ENCODE measurements at regions not wholly inside any gene's neighbourhood (a gene's known extent, or its start where the extent isn't known, plus 50 kb on each side); places are given as distances from the start of the nearest gene placed in this dataset.

DNA sequence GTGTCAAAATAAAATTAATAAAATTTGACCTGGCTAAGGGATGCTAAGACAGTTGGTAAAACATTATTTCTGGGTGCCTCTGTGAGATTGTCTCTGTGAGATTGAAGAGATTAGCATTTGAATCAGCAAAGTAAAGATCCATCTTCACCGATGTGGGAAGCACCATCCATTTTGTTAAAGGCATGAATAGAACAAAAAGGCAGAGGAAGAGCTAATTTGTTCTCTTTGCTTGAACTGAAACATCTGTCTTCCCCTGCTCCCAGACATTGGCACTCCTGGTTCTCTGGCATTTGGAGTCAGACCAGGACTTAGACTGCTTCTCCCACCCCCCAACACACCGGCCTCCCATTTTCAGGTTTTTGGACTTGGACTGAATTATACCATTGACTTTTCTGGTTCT, 603.8 kb upstream of the LINC00305 start:
- Histone ChIP-seq H4K20me1 (replicated peaks; ENCODE audit: control insufficient read depth, insufficient read depth, low read length) (no peaks in the 10 kb centered on the region), H3K9me3 (replicated peaks; ENCODE audit: control insufficient read depth, insufficient read depth, low read depth, low read length) (no peaks in the 10 kb centered on the region), H3K9me1 (ENCODE audit: control insufficient read depth, insufficient read depth, low read length) (no peaks in the 10 kb centered on the region), H2AFZ (ENCODE audit: low read depth, low read length) (no peak overlapping the region), H3K4me2 (ENCODE audit: insufficient read depth, low read length) (no peak overlapping the region), H3K4me3 (no peak overlapping the region), H3K9ac (ENCODE audit: insufficient read depth in 1 of 2, low read depth in 2 of 2, low read length in 2 of 2) (no peak overlapping the region), H3K4me1 (replicated peaks in 1 of 2; ENCODE audit: control insufficient read depth in 2 of 2, insufficient read depth in 2 of 2, low read length in 2 of 2) (no peaks in the 10 kb centered on the region), H3K27ac (ENCODE audit: extremely low read depth, low read depth, low read length) (no peak overlapping the region), H3K27me3 (ENCODE audit: control insufficient read depth in 2 of 2, insufficient read depth in 2 of 2, low read length in 2 of 2) (no peaks in the 10 kb centered on the region), H3K36me3 (ENCODE audit: control insufficient read depth, insufficient read depth, low read length) (no peaks in the 10 kb centered on the region), H3K79me2 (ENCODE audit: control insufficient read depth, insufficient read depth, low read length) (no peaks in the 10 kb centered on the region)
- ChIA-PET POLR2A (no interaction called here), CTCF (ENCODE audit: low intra/inter-chr PET ratio) (no interaction called here)
- FAIRE-seq = no peak
- BruUV-seq (replicated peaks) = no TSS peak
- TF ChIP-seq SMARCA4 (IDR thresholded peaks at IDR 0.05) (no peak), SIN3A (IDR thresholded peaks at IDR 0.05; ENCODE audit: borderline replicate concordance in 2 of 2, control insufficient read depth in 1 of 2, low read depth in 2 of 2, low read length in 2 of 2) (no peak), ZNF444 (CRISPR knock-in tag; IDR thresholded peaks at IDR 0.05) (no peak), PCBP2 (IDR thresholded peaks at IDR 0.05; ENCODE audit: low read depth, low read length, poor library complexity, severe bottlenecking) (no peak), HINFP (tag; conservative IDR thresholded peaks at IDR 0.05; ENCODE audit: low read depth) (no peak), CBX8 (IDR thresholded peaks at IDR 0.05; ENCODE audit: borderline replicate concordance, extremely low read depth, low read depth, low read length, poor library complexity, severe bottlenecking) (no peak), ZNF12 (CRISPR knock-in tag; IDR thresholded peaks at IDR 0.05) (no peak)
- TF ChIP-seq, protein P1, sequence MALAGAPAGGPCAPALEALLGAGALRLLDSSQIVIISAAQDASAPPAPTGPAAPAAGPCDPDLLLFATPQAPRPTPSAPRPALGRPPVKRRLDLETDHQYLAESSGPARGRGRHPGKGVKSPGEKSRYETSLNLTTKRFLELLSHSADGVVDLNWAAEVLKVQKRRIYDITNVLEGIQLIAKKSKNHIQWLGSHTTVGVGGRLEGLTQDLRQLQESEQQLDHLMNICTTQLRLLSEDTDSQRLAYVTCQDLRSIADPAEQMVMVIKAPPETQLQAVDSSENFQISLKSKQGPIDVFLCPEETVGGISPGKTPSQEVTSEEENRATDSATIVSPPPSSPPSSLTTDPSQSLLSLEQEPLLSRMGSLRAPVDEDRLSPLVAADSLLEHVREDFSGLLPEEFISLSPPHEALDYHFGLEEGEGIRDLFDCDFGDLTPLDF (CRISPR knock-in tag; IDR thresholded peaks at IDR 0.05) = no peak
- 0% methylated on average over 2 of the region's 2 CpGs for WGBS (ENCODE audit: insufficient coverage, low coverage, missing lambda C conversion rate)
- intact Hi-C loops (cut with micrococcal nuclease) = no loop called here
- DNase-seq (ENCODE audit: extremely low read depth in 1 of 4, low spot score in 3 of 4) = no peak
- in situ Hi-C loops (cut with MboI) = no loop called here
- ATAC-seq = no peak

Data from K562 (cell line).